MCF 10A (cell line): ENCODE measurements at regions not wholly inside any gene's neighbourhood (a gene's known extent, or its start where the extent isn't known, plus 50 kb on each side); places are given as distances from the start of the nearest gene placed in this dataset.

Source experiments
- BruUV-seq: library from RNA; stranded (reverse); fragments of 400-500 nt; replicated peaks from 2 replicates; lab custom pipeline; 2021; lab: Mats Ljungman, UMichigan
- CTCF ChIA-PET: fragments of 300-600 bp; sonication (Branson Sonifier 250); formaldehyde crosslinking; extraction: SDS; loops from one replicate; lab custom pipeline; 2021; ENCODE audit warnings: antibody characterized with exemption, inconsistent platforms; lab: Yijun Ruan, JAX
- POLR2A ChIA-PET: fragments of 300-600, 350-650 bp; sonication (Branson Sonifier 250); formaldehyde crosslinking; extraction: SDS; loops from one replicate; lab custom pipeline; 2020; ENCODE audit warnings: antibody characterized with exemption, inconsistent platforms; lab: Yijun Ruan, JAX
- DNase-seq: peaks from one replicate; pipeline ENCODE4 v3.0.0-alpha.2; 2018; ENCODE audit not compliant: unreplicated experiment
- H3K27ac Mint-ChIP-seq: one replicate; pipeline ENCODE4 v1.8.0; 2022; ENCODE audit warnings: mild to moderate bottlenecking, low read depth, mixed read lengths; ENCODE audit not compliant: unreplicated experiment
- H3K27me3 Mint-ChIP-seq: one replicate; pipeline ENCODE4 v1.8.0; 2022; ENCODE audit warnings: mixed read lengths; ENCODE audit not compliant: insufficient read depth, unreplicated experiment
- H3K36me3 Mint-ChIP-seq: one replicate; pipeline ENCODE4 v1.8.0; 2022; ENCODE audit warnings: mild to moderate bottlenecking, moderate library complexity, mixed read lengths; ENCODE audit not compliant: insufficient read depth, unreplicated experiment
- H3K4me1 Mint-ChIP-seq: one replicate; pipeline ENCODE4 v1.8.0; 2022; ENCODE audit warnings: mixed read lengths; ENCODE audit not compliant: insufficient read depth, unreplicated experiment
- H3K4me3 Mint-ChIP-seq: one replicate; pipeline ENCODE4 v1.8.0; 2022; ENCODE audit warnings: mild to moderate bottlenecking, moderate library complexity, mixed read lengths; ENCODE audit not compliant: unreplicated experiment
- H3K9me3 Mint-ChIP-seq: one replicate; pipeline ENCODE4 v1.8.0; 2022; ENCODE audit warnings: mixed read lengths; ENCODE audit not compliant: unreplicated experiment
- intact Hi-C: fragments of 100-400 bp; cut with micrococcal nuclease; formaldehyde crosslinking; loops from 2 replicates; pipeline ENCODE4 v1.14.1; 2022
- TF ChIP-seq, protein P1 (sequence below): fragments of 200-600 bp; IDR thresholded peaks from one replicate; pipeline ENCODE4 v1.8.0; 2022; ENCODE audit warnings: antibody characterized with exemption, mild to moderate bottlenecking; ENCODE audit not compliant: unreplicated experiment

DNA sequence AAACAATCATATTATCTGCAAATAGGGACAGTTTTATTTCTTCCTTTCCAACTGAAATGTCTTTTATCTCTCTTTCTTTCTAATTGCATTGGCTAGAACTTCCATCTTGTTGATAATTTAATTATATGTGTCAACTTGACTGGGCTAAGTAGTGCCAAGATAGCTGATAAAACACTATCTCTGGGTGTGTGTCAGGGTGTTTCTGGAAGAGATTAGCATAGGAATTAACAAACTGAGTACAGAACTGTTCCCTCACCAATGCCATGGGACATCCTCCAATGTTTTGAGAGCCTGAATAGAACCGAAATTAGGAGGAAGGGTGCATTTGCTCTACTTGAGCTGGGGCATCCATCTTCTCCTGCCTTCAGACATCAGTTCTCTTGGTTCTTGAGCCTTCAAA, 1027.2 kb downstream of the FAT4 start:
- no peak for DNase-seq
- ChIA-PET POLR2A (no interaction called here), CTCF (no interaction called here)
- TF ChIP-seq, protein P1, sequence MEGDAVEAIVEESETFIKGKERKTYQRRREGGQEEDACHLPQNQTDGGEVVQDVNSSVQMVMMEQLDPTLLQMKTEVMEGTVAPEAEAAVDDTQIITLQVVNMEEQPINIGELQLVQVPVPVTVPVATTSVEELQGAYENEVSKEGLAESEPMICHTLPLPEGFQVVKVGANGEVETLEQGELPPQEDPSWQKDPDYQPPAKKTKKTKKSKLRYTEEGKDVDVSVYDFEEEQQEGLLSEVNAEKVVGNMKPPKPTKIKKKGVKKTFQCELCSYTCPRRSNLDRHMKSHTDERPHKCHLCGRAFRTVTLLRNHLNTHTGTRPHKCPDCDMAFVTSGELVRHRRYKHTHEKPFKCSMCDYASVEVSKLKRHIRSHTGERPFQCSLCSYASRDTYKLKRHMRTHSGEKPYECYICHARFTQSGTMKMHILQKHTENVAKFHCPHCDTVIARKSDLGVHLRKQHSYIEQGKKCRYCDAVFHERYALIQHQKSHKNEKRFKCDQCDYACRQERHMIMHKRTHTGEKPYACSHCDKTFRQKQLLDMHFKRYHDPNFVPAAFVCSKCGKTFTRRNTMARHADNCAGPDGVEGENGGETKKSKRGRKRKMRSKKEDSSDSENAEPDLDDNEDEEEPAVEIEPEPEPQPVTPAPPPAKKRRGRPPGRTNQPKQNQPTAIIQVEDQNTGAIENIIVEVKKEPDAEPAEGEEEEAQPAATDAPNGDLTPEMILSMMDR, result no peak
- Mint-ChIP-seq H3K4me3 (no peak overlapping the region), H3K27me3 (no peaks in the 10 kb centered on the region), H3K36me3 (no peaks in the 10 kb centered on the region), H3K27ac (no peak overlapping the region), H3K4me1 (peaks cover 8% of the 10 kb centered on the region), H3K9me3 (no peaks in the 10 kb centered on the region)
- intact Hi-C loops, result no loop called here
- no TSS peak for BruUV-seq

DNA sequence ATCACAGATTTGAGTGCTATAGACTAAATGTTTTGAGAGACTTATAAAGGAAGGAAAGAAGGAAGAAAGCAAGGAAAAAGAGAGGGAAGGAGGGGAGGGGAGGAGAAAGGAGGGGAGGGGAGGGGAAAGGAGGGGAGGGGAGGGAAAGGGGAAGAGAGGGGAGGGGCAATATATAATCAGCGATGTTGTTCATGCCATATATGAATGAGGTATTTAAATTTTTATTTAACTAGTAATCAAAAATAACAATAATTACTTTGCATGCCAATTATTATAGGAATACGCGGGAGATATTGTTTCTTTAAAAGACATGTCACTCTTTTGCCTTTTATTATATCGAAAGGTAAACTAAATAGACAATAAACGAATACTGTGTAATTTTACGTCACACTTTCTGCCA, 1029.7 kb downstream of the FAT4 start:
- ChIA-PET CTCF (no interaction called here), POLR2A (interaction anchor here (0.6 kb wide), 1 partner anchor 579 kb away, joined by 4 read pairs; no protein-coding TSS in a partner anchor)
- Mint-ChIP-seq H3K4me3 (no peak overlapping the region), H3K27me3 (no peaks in the 10 kb centered on the region), H3K27ac (no peak overlapping the region), H3K36me3 (no peaks in the 10 kb centered on the region), H3K4me1 (peaks cover 8% of the 10 kb centered on the region), H3K9me3 (no peaks in the 10 kb centered on the region)
- intact Hi-C loops, result no loop called here
- BruUV-seq, result no TSS peak
- DNase-seq, result no peak
- TF ChIP-seq, protein P1, result no peak

DNA sequence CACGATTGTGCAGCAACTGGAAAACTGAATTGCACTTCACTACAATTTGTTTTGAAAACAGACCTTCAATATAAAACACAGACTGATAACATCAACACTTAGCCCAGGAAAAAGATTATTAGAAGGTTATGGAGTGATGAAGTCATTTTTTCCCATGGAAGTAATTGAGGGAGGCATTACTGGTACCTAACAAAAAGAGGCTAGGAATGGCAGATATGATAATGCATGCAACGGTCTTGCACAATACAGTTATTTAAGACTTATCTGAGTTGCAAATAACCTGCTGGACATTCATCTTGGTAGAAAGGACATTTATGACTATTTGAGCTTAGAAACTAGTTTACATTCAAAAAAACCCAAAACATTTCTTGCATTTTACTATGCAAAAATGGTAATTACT, 1031.9 kb downstream of the FAT4 start:
- Mint-ChIP-seq H3K36me3 (no peaks in the 10 kb centered on the region), H3K27ac (no peak overlapping the region), H3K4me3 (no peak overlapping the region), H3K4me1 (no peaks in the 10 kb centered on the region), H3K9me3 (no peaks in the 10 kb centered on the region), H3K27me3 (no peaks in the 10 kb centered on the region)
- intact Hi-C loops, result no loop called here
- TF ChIP-seq, protein P1, result no peak
- BruUV-seq, result no TSS peak
- ChIA-PET CTCF (interaction anchor here (0.5 to 1.1 kb wide), 2 partner anchors 52 to 284 kb away, joined by 3 read pairs; no protein-coding TSS in a partner anchor), POLR2A (no interaction called here)
- no peak for DNase-seq

DNA sequence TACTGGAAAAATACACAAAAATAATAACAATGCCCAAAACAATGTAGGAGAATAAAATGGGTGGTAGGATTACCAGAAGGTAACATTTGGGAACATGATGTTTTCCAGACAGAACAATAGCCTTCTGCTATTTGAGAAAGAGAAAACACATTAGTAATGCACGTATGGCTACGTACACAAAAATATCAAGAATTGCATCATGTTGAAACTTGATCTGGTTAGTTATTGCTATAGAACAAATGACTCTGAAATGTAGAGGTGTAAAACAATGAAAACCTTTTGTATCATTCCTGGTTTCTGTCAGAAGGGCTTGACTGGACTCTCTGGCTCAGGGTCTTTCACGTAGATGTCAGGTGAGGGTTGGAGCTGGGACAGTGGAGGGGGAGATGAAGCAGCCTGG, 1040.0 kb downstream of the FAT4 start:
- ChIA-PET CTCF (no interaction called here), POLR2A (interaction anchor here (0.6 kb wide), 1 partner anchor 17 kb away, joined by 3 read pairs; no protein-coding TSS in a partner anchor)
- BruUV-seq, result no TSS peak
- intact Hi-C loops, result no loop called here
- H3K27ac Mint-ChIP-seq, result peak overlapping the region; percentile 88
- TF ChIP-seq, protein P1, result no peak
- H3K4me3 Mint-ChIP-seq, result peak overlapping the region; percentile 17
- H3K27me3 Mint-ChIP-seq, result no peaks in the 10 kb centered on the region
- H3K36me3 Mint-ChIP-seq, result no peaks in the 10 kb centered on the region
- H3K9me3 Mint-ChIP-seq, result no peaks in the 10 kb centered on the region
- peaks cover 8% of the 10 kb centered on the region for H3K4me1 Mint-ChIP-seq
- peak; percentile 57 for DNase-seq
